Peyer's patch (tissue), 4 donors: ENCODE measurements at regions not wholly inside any gene's neighbourhood (a gene's known extent, or its start where the extent isn't known, plus 50 kb on each side); places are given as distances from the start of the nearest gene placed in this dataset.

ENCODE experiments used
- DNase-seq, 3 donors: peaks; one replicate each; pipeline ENCODE4 v3.0.0-alpha.2; 2017 to 2019
- H3K27ac ChIP-seq, 4 donors: fragments of 200-600 bp; sonication (generic); one replicate each; pipeline ENCODE4 v1.5.1; 2016 to 2019
- H3K27me3 ChIP-seq, 2 donors: fragments of 200-600 bp; sonication (generic); one replicate each; pipeline ENCODE4 v1.5.1; 2019
- H3K36me3 ChIP-seq, 3 donors: fragments of 200-600 bp; sonication (generic); one replicate each; pipeline ENCODE4 v1.5.1; 2016 to 2019
- H3K4me1 ChIP-seq, 4 donors: fragments of 200-600 bp; sonication (generic); one replicate each; pipeline ENCODE4 v1.5.1; 2016 to 2019
- H3K4me3 ChIP-seq, 4 donors: fragments of 200-600 bp; sonication (generic); 1 replicate in 3 of 4; 2 replicates in 1 of 4; pipeline ENCODE4 v1.5.1; 2016 to 2019; ENCODE audit warnings: mild to moderate bottlenecking in 1 of 4
- H3K9me3 ChIP-seq, 4 donors: fragments of 200-600 bp; sonication (generic); one replicate each; pipeline ENCODE4 v1.5.1; 2016 to 2019; ENCODE audit warnings: mild to moderate bottlenecking in 1 of 4
- POLR2A ChIP-seq, 2 donors: fragments of 450-650 bp; IDR thresholded peaks; one replicate each; pipeline ENCODE4 v1.5.1; 2017; ENCODE audit warnings: antibody characterized with exemption in 2 of 2, mild to moderate bottlenecking in 2 of 2, moderate library complexity in 2 of 2
- TF ChIP-seq, protein P1 (sequence below), 6 experiments: fragments of 450-650 bp in 4 of 6; fragments of 200-600 bp in 2 of 6; sonication (generic) in 1 of 6; IDR thresholded peaks; one replicate each; pipeline ENCODE4 v1.5.1; 2017 to 2019; ENCODE audit warnings: antibody characterized with exemption in 6 of 6, mild to moderate bottlenecking in 3 of 6, moderate library complexity in 1 of 6

GRCh38 chr4:151951671-151952050 is 190.9 kb upstream of the GATB start:
- Histone ChIP-seq H3K27me3 (no peaks in the 10 kb centered on the region), H3K9me3 (peaks cover 0 to 6% (median 3%) of the 10 kb centered on the region in 4 donors), H3K27ac (no peak overlapping the region), H3K36me3 (no peaks in the 10 kb centered on the region), H3K4me1 (no peaks in the 10 kb centered on the region), H3K4me3 (no peak overlapping the region)
- no peak for DNase-seq
- no peak for TF ChIP-seq POLR2A (IDR thresholded peaks at IDR 0.05)
- TF ChIP-seq, protein P1, sequence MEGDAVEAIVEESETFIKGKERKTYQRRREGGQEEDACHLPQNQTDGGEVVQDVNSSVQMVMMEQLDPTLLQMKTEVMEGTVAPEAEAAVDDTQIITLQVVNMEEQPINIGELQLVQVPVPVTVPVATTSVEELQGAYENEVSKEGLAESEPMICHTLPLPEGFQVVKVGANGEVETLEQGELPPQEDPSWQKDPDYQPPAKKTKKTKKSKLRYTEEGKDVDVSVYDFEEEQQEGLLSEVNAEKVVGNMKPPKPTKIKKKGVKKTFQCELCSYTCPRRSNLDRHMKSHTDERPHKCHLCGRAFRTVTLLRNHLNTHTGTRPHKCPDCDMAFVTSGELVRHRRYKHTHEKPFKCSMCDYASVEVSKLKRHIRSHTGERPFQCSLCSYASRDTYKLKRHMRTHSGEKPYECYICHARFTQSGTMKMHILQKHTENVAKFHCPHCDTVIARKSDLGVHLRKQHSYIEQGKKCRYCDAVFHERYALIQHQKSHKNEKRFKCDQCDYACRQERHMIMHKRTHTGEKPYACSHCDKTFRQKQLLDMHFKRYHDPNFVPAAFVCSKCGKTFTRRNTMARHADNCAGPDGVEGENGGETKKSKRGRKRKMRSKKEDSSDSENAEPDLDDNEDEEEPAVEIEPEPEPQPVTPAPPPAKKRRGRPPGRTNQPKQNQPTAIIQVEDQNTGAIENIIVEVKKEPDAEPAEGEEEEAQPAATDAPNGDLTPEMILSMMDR (IDR thresholded peaks at IDR 0.05): no peak

- TF ChIP-seq, protein P1 (IDR thresholded peaks at IDR 0.05): no peak
- no peak for TF ChIP-seq POLR2A (IDR thresholded peaks at IDR 0.05)
- no peaks in the 10 kb centered on the region for H3K27me3 ChIP-seq
- H3K9me3 ChIP-seq: peaks cover 0 to 9% (median 3%) of the 10 kb centered on the region in 4 donors
- H3K4me3 ChIP-seq: no peak overlapping the region
- no peak overlapping the region for H3K27ac ChIP-seq
- no peak for DNase-seq
- H3K4me1 ChIP-seq: no peaks in the 10 kb centered on the region
- H3K36me3 ChIP-seq: no peaks in the 10 kb centered on the region
Measured at GRCh38 chr4:151950993-151951670, 190.3 kb upstream of the GATB start.

DNA sequence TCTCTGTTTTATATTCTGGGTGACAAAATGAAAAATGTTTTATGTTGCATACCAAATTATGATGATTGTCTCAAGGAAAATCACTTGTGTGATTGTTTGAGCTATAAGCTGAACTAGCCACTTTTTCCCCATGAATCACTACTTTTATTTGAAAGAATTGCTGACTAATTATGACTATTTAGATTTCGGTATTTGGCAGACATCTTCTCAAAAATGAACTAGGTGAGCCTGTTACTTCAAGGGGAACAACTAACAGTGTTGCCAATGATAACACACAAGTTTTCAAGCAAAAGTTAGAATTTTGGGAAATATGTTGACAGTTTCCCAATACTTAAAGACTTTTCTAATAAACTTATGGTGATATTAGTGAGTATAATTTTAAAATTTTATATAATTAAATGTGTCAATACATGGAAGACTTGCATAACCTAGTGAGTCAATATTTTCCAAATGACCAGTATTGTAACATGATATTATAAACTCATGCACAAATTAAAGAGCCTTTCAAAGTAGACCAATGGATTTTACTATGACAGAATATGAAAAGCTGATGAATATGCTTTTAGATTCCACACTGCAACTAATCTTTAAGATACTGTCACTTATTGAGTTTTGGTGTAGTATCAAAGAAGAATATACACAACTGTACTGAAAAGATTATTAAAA is 187.7 kb upstream of the GATB start:
- TF ChIP-seq, protein P1 (IDR thresholded peaks at IDR 0.05): no peak
- TF ChIP-seq POLR2A (IDR thresholded peaks at IDR 0.05): no peak
- H3K36me3 ChIP-seq: no peaks in the 10 kb centered on the region
- H3K4me3 ChIP-seq: no peak overlapping the region
- H3K27ac ChIP-seq: no peak overlapping the region
- no peaks in the 10 kb centered on the region for H3K4me1 ChIP-seq
- DNase-seq: no peak
- H3K27me3 ChIP-seq: no peaks in the 10 kb centered on the region
- H3K9me3 ChIP-seq: peaks cover 0 to 9% (median 3%) of the 10 kb centered on the region in 4 donors

- H3K4me1 ChIP-seq: no peaks in the 10 kb centered on the region
- no peak overlapping the region for H3K27ac ChIP-seq
- H3K4me3 ChIP-seq: no peak overlapping the region
- H3K36me3 ChIP-seq: no peaks in the 10 kb centered on the region
- peaks cover 0 to 9% (median 3%) of the 10 kb centered on the region in 4 donors for H3K9me3 ChIP-seq
- TF ChIP-seq POLR2A (IDR thresholded peaks at IDR 0.05): no peak
- TF ChIP-seq, protein P1 (IDR thresholded peaks at IDR 0.05): no peak
- no peaks in the 10 kb centered on the region for H3K27me3 ChIP-seq
- DNase-seq: no peak
Measured at GRCh38 chr4:151946718-151947117, 185.9 kb upstream of the GATB start.

DNA sequence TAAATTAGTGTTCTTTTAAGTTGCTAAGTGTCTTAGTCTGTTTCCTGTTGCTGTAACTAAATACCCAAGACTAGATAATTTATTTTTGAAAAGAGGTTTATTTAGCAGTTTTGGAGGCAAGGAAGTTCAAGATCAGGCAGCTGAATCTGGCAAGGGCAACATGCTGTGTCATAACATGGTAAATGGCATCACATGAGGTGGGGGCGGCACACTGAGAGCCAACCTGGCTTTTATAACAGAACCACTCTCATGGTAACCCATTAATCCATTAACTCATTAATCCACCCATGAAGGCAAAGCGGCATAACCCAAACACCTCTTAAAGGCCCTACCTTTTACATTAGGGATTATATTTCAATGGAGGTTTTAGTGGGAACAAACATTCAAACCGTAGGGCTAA is 182.2 kb upstream of the GATB start:
- Histone ChIP-seq H3K27ac (no peak overlapping the region), H3K4me1 (no peaks in the 10 kb centered on the region), H3K27me3 (no peaks in the 10 kb centered on the region), H3K9me3 (peaks cover 0 to 9% (median 3%) of the 10 kb centered on the region in 4 donors), H3K4me3 (no peak overlapping the region), H3K36me3 (no peaks in the 10 kb centered on the region)
- no peak for TF ChIP-seq POLR2A (IDR thresholded peaks at IDR 0.05)
- TF ChIP-seq, protein P1 (IDR thresholded peaks at IDR 0.05): no peak
- no peak for DNase-seq
